GM10266 (cell line): ENCODE measurements at regions not wholly inside any gene's neighbourhood (a gene's known extent, or its start where the extent isn't known, plus 50 kb on each side); places are given as distances from the start of the nearest gene placed in this dataset.

Source experiments
- DNase-seq: peaks from one replicate; pipeline ENCODE4 v3.0.0; 2012; ENCODE audit errors: extremely low spot score
- TF ChIP-seq, protein P1 (sequence below): IDR thresholded peaks from 2 replicates; pipeline ENCODE4 v1.5.1; 2012; ENCODE audit warnings: mild to moderate bottlenecking, low read depth; ENCODE audit not compliant: control insufficient read depth, insufficient read depth; ENCODE audit errors: missing control alignments

DNA sequence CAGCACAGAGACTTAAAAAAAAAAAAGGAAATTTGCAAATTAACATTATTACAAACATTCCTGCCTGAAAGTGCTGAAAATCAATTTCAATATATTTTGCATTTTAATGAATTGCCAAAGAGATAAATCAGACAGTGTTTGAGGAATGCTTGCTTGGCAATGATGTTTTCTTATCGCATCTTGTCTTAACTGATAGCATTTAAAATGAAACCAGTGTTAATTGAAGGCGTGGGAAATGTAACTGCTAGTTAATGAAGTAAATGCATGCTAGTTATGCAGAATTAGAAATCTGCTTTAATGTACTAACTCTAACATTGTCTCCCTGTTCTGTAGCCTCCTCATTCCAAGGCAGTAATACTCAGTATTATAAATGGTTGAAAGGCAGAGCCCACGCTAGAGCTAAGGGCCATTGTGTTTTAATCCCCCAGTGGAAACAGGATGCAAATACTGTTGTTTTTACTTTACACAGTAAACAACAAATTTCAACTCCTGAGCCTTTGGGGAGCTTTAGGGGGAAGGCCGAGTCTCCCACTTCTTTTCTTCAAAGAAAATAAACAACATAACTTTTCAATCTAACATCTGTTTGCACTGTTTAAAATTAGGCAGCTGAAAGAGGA is 586.9 kb downstream of the TLE4 start:
- TF ChIP-seq, protein P1, sequence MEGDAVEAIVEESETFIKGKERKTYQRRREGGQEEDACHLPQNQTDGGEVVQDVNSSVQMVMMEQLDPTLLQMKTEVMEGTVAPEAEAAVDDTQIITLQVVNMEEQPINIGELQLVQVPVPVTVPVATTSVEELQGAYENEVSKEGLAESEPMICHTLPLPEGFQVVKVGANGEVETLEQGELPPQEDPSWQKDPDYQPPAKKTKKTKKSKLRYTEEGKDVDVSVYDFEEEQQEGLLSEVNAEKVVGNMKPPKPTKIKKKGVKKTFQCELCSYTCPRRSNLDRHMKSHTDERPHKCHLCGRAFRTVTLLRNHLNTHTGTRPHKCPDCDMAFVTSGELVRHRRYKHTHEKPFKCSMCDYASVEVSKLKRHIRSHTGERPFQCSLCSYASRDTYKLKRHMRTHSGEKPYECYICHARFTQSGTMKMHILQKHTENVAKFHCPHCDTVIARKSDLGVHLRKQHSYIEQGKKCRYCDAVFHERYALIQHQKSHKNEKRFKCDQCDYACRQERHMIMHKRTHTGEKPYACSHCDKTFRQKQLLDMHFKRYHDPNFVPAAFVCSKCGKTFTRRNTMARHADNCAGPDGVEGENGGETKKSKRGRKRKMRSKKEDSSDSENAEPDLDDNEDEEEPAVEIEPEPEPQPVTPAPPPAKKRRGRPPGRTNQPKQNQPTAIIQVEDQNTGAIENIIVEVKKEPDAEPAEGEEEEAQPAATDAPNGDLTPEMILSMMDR: no peak
- DNase-seq: no peak

DNA sequence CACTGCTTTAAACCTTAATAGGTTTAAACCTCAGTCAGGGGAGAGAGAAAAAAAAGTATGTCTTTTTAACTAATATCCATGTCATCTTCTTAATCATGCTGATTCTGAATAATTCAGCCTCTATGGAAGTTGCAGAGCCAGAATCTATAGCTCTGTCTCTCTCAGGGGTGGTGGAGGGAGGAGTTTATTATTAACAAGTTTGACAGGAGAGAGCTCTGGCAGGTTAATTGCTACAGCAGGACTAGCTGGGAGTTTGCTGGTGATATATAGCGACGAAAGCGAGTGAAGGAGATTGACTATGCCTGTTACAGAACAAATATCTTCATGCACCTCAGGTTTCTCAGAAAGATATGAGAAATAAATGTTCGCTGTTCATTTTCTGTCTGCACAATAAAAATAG is 586.4 kb downstream of the TLE4 start:
- DNase-seq: no peak
- TF ChIP-seq, protein P1: no peak

DNA sequence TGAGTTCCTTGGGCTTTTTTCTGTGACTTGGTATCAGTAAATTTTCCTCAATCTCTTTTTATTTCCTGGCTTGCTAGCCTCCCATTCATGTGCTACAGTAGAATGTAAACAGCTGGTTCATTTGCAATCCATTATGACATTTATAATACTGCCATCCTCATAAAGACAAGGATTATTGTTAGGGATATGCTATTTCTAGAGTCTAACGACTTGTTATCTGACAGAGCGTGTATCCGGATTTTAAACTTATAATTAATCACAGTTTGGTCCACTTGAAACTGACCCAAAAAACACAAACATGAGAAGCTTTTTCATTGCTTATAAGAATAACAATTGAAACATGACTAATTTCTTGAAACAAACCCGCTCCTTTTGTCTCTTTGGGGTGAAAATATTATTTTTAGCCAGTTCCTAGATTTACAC is 585.8 kb downstream of the TLE4 start:
- TF ChIP-seq, protein P1: no peak
- no peak for DNase-seq

DNA sequence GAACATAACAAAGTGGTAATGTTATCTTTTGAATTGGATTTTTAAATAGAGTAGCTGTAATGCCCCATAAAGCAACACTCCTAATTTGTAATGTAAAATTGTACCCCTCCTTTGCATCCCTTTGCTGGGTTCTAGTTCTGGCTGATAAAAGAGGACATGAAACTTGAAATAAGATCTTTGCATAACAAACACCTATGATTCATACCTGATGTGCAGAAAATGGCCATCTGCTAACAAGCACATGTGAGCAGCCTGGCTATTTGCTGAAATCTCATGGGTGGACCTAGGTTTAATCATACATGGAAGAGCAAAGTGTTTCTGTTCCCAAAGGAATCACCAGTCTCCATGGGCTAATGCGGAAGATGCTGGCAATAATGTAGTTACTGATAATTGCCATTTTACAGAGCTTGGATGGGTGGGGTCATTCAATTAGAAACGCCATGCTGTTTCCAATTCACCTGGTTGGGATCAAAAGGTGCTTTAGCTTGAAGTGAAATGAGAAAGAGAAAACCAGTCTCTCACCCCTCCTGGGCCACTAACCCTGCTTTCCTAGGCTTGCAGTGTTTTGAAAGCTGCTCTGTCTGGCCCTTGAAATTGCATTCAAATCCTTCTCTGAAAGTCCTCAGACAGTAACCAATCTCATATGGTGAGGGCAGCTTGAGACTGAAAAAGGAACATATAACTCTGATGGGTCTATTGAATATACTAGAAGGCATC is 585.1 kb downstream of the TLE4 start:
- TF ChIP-seq, protein P1: no peak
- DNase-seq: no peak

DNA sequence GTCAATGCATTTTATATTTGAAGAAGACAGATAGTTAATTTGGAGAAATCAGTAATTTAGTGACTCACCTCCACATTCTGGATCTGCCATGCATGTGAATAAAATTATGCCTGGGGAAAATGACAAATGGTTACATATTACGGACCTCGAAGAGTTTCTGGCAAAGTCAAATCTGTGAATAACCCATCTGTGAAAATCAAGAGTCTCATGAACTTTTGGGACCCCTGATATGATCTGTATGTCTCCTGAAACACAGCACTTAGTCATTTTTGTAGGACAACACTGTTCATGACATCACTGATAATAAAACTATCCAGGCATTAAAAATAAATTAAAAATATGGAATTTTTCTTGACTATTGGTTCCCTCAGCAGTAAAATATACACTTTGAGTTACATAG is 584.5 kb downstream of the TLE4 start:
- DNase-seq: no peak
- TF ChIP-seq, protein P1: no peak

DNA sequence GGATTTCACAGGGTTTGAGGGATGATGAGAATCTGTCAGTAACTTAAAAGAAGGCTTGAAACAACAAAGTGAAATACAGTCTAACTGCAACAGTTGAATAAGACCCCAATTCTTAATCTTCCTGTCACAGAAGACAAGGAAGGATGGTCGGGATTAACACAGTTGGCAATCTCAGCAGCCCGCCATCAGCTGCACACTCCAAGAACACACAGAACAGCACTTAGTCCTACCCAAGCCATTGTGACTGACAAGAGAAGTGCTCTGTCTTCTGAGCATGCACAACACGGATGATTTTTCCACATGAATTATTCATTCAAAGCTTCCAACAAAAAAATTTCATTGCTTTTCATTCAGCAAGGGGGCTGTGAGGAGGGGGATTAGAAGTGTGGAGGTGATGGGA is 576.1 kb downstream of the TLE4 start:
- TF ChIP-seq, protein P1: no peak
- no peak for DNase-seq

DNA sequence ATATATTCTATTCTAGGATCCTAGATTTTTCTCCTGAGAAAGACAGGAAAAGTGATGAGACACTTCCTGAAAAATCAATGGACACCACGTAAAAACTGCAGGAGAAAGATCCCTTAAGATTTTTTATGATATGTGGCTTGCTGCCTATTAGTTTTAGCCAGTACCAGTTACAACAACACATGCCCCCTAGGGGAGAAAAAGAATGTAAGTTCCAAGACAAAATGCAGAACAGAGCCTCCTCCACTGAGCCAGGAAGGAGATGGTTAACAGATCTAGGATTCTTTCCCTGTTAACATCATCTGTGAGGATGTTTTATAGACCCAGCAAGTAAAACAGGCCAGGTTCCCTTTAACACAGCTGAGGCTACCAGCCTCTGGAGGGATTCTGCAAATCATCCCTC is 574.7 kb downstream of the TLE4 start:
- DNase-seq: no peak
- TF ChIP-seq, protein P1: no peak
